ENCODE measurements at regions not wholly inside any gene's neighbourhood (a gene's known extent, or its start where the extent isn't known, plus 50 kb on each side); places are given as distances from the start of the nearest gene placed in this dataset.
"Not testable (repeated sequence)": the region's sequence is repeated elsewhere in the genome, so short reads cannot be mapped to it uniquely, and the experiment has no call there.

DNA sequence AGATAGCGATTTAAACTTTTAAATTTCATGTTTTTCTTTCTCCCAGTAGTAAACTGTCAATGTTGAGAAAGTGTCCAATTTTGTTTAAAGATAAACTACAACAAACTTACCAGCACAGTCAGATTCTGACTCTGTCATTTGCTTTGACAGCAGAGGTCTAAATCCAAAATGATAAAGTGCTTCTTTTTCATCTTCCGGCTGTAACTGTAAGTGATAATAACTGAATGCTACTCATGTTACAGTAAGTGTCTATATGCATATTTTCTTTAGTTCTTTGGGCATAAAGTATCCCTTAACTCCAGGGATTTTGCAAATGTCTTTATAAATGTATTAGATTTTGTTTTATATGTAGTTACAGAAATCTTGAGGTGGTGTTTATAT, 610.4 kb downstream of the RFPL4B start:
- no peak for DNase-seq (ENCODE audit: low read depth in 2 of 3, low spot score in 2 of 3)

DNA sequence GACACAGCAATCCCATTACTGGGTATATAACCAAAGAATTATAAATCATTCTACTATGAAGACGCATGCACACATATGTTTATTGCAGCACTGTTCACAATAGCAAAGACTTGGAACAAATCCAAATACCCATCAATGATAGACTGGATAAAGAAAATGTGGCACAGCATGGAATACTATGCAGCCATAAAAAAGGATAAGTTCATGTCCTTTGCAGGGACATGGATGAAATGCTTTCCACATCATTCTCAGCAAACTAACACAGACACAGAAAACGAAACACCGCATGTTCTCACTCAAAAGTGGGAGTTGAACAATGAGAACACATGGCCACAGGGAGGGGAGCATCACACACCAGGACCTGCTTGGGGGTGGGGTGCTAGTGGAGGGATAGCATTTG, 613.0 kb downstream of the RFPL4B start:
- not testable (repeated sequence) for DNase-seq (ENCODE audit: low read depth in 2 of 3, low spot score in 2 of 3)

GRCh38 chr6:112967974-112968373, 620.8 kb downstream of the RFPL4B start:
- DNase-seq (ENCODE audit: low read depth in 2 of 3, low spot score in 2 of 3): no peak

GRCh38 chr6:112971651-112972050, 624.5 kb downstream of the RFPL4B start:
- DNase-seq (ENCODE audit: low read depth in 2 of 3, low spot score in 2 of 3): no peak

- DNase-seq (ENCODE audit: low read depth in 2 of 3, low spot score in 2 of 3): not testable (repeated sequence)
These were observed 627.8 kb downstream of the RFPL4B start for GRCh38 chr6:112974931-112975330.

- DNase-seq (ENCODE audit: low read depth in 2 of 3, low spot score in 2 of 3): not testable (repeated sequence)
These were observed 629.4 kb downstream of the RFPL4B start for GRCh38 chr6:112976579-112976978.

GRCh38 chr6:112979830-112980229, 632.7 kb downstream of the RFPL4B start:
- no peak for DNase-seq (ENCODE audit: low read depth in 2 of 3, low spot score in 2 of 3)

GRCh38 chr6:112980676-112981075, 633.5 kb downstream of the RFPL4B start:
- no peak for DNase-seq (ENCODE audit: low read depth in 2 of 3, low spot score in 2 of 3)

DNA sequence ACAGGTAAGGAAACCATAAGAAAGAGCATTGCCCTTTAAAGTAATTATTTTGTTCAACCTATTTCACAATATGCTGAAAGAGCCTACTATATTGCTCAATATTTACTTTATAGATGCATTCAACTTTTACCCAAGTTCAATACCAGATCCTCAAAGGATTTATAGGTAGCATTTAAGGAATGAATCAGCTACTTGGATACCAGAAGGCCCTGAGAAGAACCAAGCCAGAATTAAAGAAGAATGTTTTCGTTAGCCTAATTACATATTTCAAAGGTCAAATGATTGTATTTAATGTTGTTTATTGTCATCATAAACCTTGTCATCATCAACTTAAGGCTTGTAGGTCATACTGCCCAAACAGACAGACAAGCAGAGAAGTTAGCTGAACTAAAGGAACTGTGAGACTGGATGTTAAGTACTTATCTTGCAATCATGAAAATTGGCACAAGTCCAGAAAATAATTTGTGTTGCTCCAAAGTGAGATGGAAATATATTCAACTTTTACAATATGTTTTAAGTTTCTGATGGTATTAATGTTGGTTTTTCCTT, 636.7 kb downstream of the RFPL4B start:
- DNase-seq (ENCODE audit: low read depth in 2 of 3, low spot score in 2 of 3): peak in 1 of 3 donors; percentile 2

- no peak for DNase-seq (ENCODE audit: low read depth in 2 of 3, low spot score in 2 of 3)
These were observed 637.8 kb downstream of the RFPL4B start for GRCh38 chr6:112984899-112985298.

DNA sequence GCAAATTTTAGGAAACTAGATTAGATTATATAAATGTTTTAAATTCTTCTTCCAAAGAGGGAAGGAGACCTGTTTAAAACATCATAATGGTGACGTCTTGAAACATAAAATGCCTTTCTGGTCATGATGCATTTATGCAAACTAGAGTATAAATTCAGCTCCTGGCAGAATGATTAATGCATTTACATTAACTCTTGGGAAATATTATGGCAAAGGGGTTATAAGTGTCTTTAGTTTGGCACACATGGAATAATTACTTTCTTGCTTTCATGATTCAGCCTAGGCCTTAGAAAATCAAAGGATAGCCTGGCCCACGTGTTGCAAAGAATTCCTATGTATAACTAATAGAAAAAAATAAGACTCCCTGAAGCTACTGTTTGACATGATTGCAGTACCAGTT, 639.2 kb downstream of the RFPL4B start:
- no peak for DNase-seq (ENCODE audit: low read depth in 2 of 3, low spot score in 2 of 3)

DNA sequence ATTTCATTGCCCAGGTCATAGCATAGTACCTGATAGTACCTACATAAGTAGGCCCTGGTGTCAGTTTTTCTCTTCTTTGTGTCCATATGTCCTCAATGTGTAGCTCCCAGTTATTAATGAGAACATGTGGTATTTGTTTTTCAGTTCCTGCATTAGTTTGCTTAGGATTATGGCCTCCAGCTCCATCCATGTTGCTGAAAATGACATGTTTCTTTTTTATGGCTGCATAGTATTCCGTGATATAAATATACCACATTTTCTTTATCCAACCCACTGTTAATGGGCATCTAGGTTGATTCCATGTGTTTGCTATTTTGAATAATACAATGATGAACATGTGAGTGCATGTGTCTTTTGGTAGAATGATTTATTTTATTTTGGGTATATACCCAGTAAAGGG, 641.6 kb downstream of the RFPL4B start:
- DNase-seq (ENCODE audit: low read depth in 2 of 3, low spot score in 2 of 3): no peak

DNA sequence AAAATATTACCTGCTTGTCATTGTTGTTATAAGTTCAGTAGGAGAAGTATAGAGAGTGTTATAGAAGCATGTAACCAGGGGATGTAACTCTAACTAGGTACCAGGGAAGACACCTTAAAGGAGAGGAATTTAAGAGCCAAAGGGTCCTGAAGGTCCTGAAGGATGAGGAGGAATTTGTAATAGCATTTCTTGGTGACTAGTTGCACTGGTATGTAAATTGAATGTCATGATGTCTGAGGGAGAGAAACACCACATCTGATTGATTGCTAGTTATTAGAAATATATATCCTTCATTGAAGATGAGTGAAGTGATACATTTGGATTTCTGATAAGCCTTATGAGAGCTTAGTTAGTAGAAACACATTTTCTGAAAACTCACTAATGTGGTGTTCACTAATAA, 643.8 kb downstream of the RFPL4B start:
- DNase-seq (ENCODE audit: low read depth in 2 of 3, low spot score in 2 of 3): no peak

GRCh38 chr6:112991912-112992311, 644.8 kb downstream of the RFPL4B start:
- DNase-seq (ENCODE audit: low read depth in 2 of 3, low spot score in 2 of 3): no peak

- DNase-seq (ENCODE audit: low read depth in 2 of 3, low spot score in 2 of 3): no peak
These were observed 650.4 kb downstream of the RFPL4B start for GRCh38 chr6:112997421-112998085.

GRCh38 chr6:113004054-113004453, 656.9 kb downstream of the RFPL4B start:
- DNase-seq (ENCODE audit: low read depth in 2 of 3, low spot score in 2 of 3): no peak

GRCh38 chr6:113004470-113005270, 657.5 kb downstream of the RFPL4B start:
- no peak for DNase-seq (ENCODE audit: low read depth in 2 of 3, low spot score in 2 of 3)

- DNase-seq (ENCODE audit: low read depth in 2 of 3, low spot score in 2 of 3): no peak
These were observed 659.4 kb downstream of the RFPL4B start for GRCh38 chr6:113006494-113006893.

GRCh38 chr6:113009682-113010081, 662.6 kb downstream of the RFPL4B start:
- DNase-seq (ENCODE audit: low read depth in 2 of 3, low spot score in 2 of 3): no peak

GRCh38 chr6:113010196-113010989, 663.3 kb downstream of the RFPL4B start:
- DNase-seq (ENCODE audit: low read depth in 2 of 3, low spot score in 2 of 3): no peak

DNA sequence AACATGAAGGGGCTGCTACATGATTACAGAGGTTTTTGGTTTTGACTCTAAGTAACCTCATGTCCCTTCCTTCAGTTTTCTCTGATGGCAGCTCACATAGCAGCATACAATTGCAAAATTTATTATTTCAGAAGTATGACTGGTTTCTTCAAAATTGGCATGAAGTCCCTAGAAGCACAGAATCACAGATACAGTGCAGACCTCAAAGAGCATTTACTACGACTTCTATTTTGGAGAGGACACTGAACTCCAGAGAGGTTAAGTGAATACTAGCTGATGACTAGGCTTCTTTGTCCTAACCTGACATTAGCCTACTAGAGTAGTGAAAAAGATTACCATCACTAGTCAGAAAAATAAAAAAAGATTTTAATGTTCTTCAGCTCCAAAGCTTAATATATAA, 664.3 kb downstream of the RFPL4B start:
- no peak for DNase-seq (ENCODE audit: low read depth in 2 of 3, low spot score in 2 of 3)
